B cell (primary cell): ENCODE measurements at regions not wholly inside any gene's neighbourhood (a gene's known extent, or its start where the extent isn't known, plus 50 kb on each side); places are given as distances from the start of the nearest gene placed in this dataset.
"Not testable (repeated sequence)": the region's sequence is repeated elsewhere in the genome, so short reads cannot be mapped to it uniquely, and the experiment has no call there.

Source experiments
- CTCF ChIP-seq: fragments of 200-600 bp; IDR thresholded peaks from one replicate; pipeline ENCODE4 v1.8.0; 2022; ENCODE audit warnings: antibody characterized with exemption, mild to moderate bottlenecking
- EZH2 ChIP-seq: IDR thresholded peaks from 2 replicates; pipeline ENCODE4 v1.6.1; 2012; ENCODE audit warnings: borderline replicate concordance, low read depth, mild to moderate bottlenecking, moderate library complexity, low read length; ENCODE audit not compliant: insufficient read depth, poor library complexity, severe bottlenecking

- TF ChIP-seq EZH2, CTCF: not testable (repeated sequence)
Measured at GRCh38 chr1:244999644-245000043, 135.3 kb upstream of the HNRNPU start.
